Mesodermal cell (in vitro differentiated cells): ENCODE measurements at regions not wholly inside any gene's neighbourhood (a gene's known extent, or its start where the extent isn't known, plus 50 kb on each side); places are given as distances from the start of the nearest gene placed in this dataset.

Experiments
- H3K27ac ChIP-seq: 2 replicates; pipeline ENCODE4 v1.7.0; 2013; ENCODE audit warnings: mild to moderate bottlenecking, low read depth, low read length, moderate library complexity; ENCODE audit not compliant: severe bottlenecking
- H3K36me3 ChIP-seq: 2 replicates; pipeline ENCODE4 v1.7.1; 2013; ENCODE audit warnings: mild to moderate bottlenecking, low read length, moderate library complexity; ENCODE audit not compliant: control insufficient read depth, insufficient read depth
- H3K4me1 ChIP-seq: one replicate; pipeline ENCODE4 v1.7.1; 2013; ENCODE audit warnings: mild to moderate bottlenecking, low read length; ENCODE audit not compliant: insufficient read depth, control insufficient read depth, poor library complexity, severe bottlenecking
- H3K4me3 ChIP-seq: 2 replicates; pipeline ENCODE4 v1.7.0; 2013; ENCODE audit warnings: low read length, control low read depth, mild to moderate bottlenecking; ENCODE audit not compliant: insufficient read depth, poor library complexity, severe bottlenecking; ENCODE audit errors: extremely low read depth
- H3K9me3 ChIP-seq: 2 replicates; pipeline ENCODE4 v1.7.1; 2013; ENCODE audit warnings: mild to moderate bottlenecking, low read length, moderate library complexity; ENCODE audit not compliant: control insufficient read depth
- WGBS, 2 experiments: methylation state at CpG; one replicate each; pipeline ENCODE4 v1.1.5; 2013; ENCODE audit warnings: missing lambda C conversion rate in 2 of 2; ENCODE audit not compliant: insufficient coverage in 2 of 2; 5-methylcytosine and 5-hydroxymethylcytosine counted together

- Histone ChIP-seq H3K9me3 (no peaks in the 10 kb centered on the region), H3K27ac (no peak overlapping the region), H3K36me3 (no peaks in the 10 kb centered on the region), H3K4me1 (no peaks in the 10 kb centered on the region), H3K4me3 (no peak overlapping the region)
- WGBS, 2 experiments = 89 to 93% methylated on average over 23 to 30 of the region's 32 CpGs
Observed at GRCh38 chr22:48745842-48746788, 1081.6 kb downstream of the BRD1 start.

GRCh38 chr22:48744967-48745841 is 1082.5 kb downstream of the BRD1 start:
- no peak overlapping the region for H3K27ac ChIP-seq
- 92% methylated on average over 33 to 39 of the region's 40 CpGs for WGBS, 2 experiments
- H3K9me3 ChIP-seq = no peaks in the 10 kb centered on the region
- H3K36me3 ChIP-seq = no peaks in the 10 kb centered on the region
- no peaks in the 10 kb centered on the region for H3K4me1 ChIP-seq
- H3K4me3 ChIP-seq = no peak overlapping the region

GRCh38 chr22:48744283-48744641 is 1083.4 kb downstream of the BRD1 start:
- H3K4me1 ChIP-seq = no peaks in the 10 kb centered on the region
- 91 to 94% methylated on average over 11 of the region's 11 CpGs for WGBS, 2 experiments
- no peak overlapping the region for H3K4me3 ChIP-seq
- no peaks in the 10 kb centered on the region for H3K36me3 ChIP-seq
- no peak overlapping the region for H3K27ac ChIP-seq
- no peaks in the 10 kb centered on the region for H3K9me3 ChIP-seq

- H3K27ac ChIP-seq = no peak overlapping the region
- no peaks in the 10 kb centered on the region for H3K36me3 ChIP-seq
- H3K4me1 ChIP-seq = no peaks in the 10 kb centered on the region
- no peaks in the 10 kb centered on the region for H3K9me3 ChIP-seq
- 92 to 96% methylated on average over 26 to 29 of the region's 32 CpGs for WGBS, 2 experiments
- no peak overlapping the region for H3K4me3 ChIP-seq
Observed at GRCh38 chr22:48743601-48744282, 1083.9 kb downstream of the BRD1 start.

- WGBS, 2 experiments = 95 to 96% methylated on average over 37 of the region's 39 CpGs
- no peaks in the 10 kb centered on the region for H3K36me3 ChIP-seq
- no peaks in the 10 kb centered on the region for H3K4me1 ChIP-seq
- no peaks in the 10 kb centered on the region for H3K9me3 ChIP-seq
- no peak overlapping the region for H3K4me3 ChIP-seq
- no peak overlapping the region for H3K27ac ChIP-seq
Observed at GRCh38 chr22:48742556-48743343, 1084.9 kb downstream of the BRD1 start.

GRCh38 chr22:48742191-48742555 is 1085.5 kb downstream of the BRD1 start:
- no peak overlapping the region for H3K4me3 ChIP-seq
- H3K9me3 ChIP-seq = no peaks in the 10 kb centered on the region
- H3K4me1 ChIP-seq = no peaks in the 10 kb centered on the region
- 90 to 93% methylated on average over 16 to 17 of the region's 17 CpGs for WGBS, 2 experiments
- H3K27ac ChIP-seq = no peak overlapping the region
- H3K36me3 ChIP-seq = no peaks in the 10 kb centered on the region

- H3K4me3 ChIP-seq = no peak overlapping the region
- no peaks in the 10 kb centered on the region for H3K4me1 ChIP-seq
- WGBS, 2 experiments = 80 to 94% methylated on average over 8 of the region's 8 CpGs
- H3K9me3 ChIP-seq = no peaks in the 10 kb centered on the region
- no peak overlapping the region for H3K27ac ChIP-seq
- H3K36me3 ChIP-seq = no peaks in the 10 kb centered on the region
Observed at GRCh38 chr22:48741540-48741939, 1086.1 kb downstream of the BRD1 start.

GRCh38 chr22:48740731-48741405 is 1086.8 kb downstream of the BRD1 start:
- Histone ChIP-seq H3K36me3 (no peaks in the 10 kb centered on the region), H3K4me1 (no peaks in the 10 kb centered on the region), H3K4me3 (no peak overlapping the region), H3K9me3 (no peaks in the 10 kb centered on the region), H3K27ac (no peak overlapping the region)
- 93 to 94% methylated on average over 22 to 31 of the region's 31 CpGs for WGBS, 2 experiments

GRCh38 chr22:48740086-48740730 is 1087.5 kb downstream of the BRD1 start:
- no peaks in the 10 kb centered on the region for H3K9me3 ChIP-seq
- no peaks in the 10 kb centered on the region for H3K4me1 ChIP-seq
- WGBS, 2 experiments = 89 to 94% methylated on average over 19 to 20 of the region's 21 CpGs
- H3K27ac ChIP-seq = no peak overlapping the region
- no peaks in the 10 kb centered on the region for H3K36me3 ChIP-seq
- H3K4me3 ChIP-seq = no peak overlapping the region
